ENCODE measurements at regions not wholly inside any gene's neighbourhood (a gene's known extent, or its start where the extent isn't known, plus 50 kb on each side); places are given as distances from the start of the nearest gene placed in this dataset.

- H3K27me3 ChIP-seq (ENCODE audit: insufficient read depth, low read length): peaks cover 20% of the 10 kb centered on the region
- no peak for DNase-seq (ENCODE audit: low read depth, low spot score)
These were observed 152.5 kb upstream of the POU2AF2 start for GRCh38 chr11:111093061-111093460.

More at GRCh38 chr11:111093061-111093460, 152.5 kb upstream of the POU2AF2 start:
- POLR2A ChIA-PET: no interaction called here
- Histone ChIP-seq H3K4me3 (replicated peaks in 1 of 2; ENCODE audit: low read depth in 1 of 2, low read length in 2 of 2) (no peak overlapping the region), H3K9ac (ENCODE audit: low read length) (no peak overlapping the region), H2AFZ (ENCODE audit: low read depth, low read length, poor library complexity, severe bottlenecking) (no peak overlapping the region), H3K4me2 (ENCODE audit: low read length) (no peak overlapping the region), H3K79me2 (ENCODE audit: insufficient read depth, low read length) (no peaks in the 10 kb centered on the region), H3K9me2 (ENCODE audit: insufficient read depth) (no peaks in the 10 kb centered on the region), H3K27ac (ENCODE audit: low read depth, low read length) (no peak overlapping the region), H3K4me1 (ENCODE audit: control insufficient read depth in 1 of 2, insufficient read depth in 2 of 2, low read length in 2 of 2) (peaks cover 0 to 6% of the 10 kb centered on the region in 2 experiments; a peak in 1 of 4 replicates), H3K36me3 (ENCODE audit: control insufficient read depth in 1 of 2, insufficient read depth in 2 of 2, low read length in 2 of 2) (no peaks in the 10 kb centered on the region), H4K20me1 (ENCODE audit: insufficient read depth) (no peaks in the 10 kb centered on the region), H3K9me3 (ENCODE audit: control insufficient read depth in 1 of 2, insufficient read depth in 1 of 2, low read depth in 1 of 2, low read length in 2 of 2) (no peaks in the 10 kb centered on the region)
- BruUV-seq (replicated peaks): no TSS peak
- CTCF ChIA-PET: no interaction called here
- ATAC-seq: no peak
- TF ChIP-seq EZH2 (IDR thresholded peaks at IDR 0.05): no peak
- TF ChIP-seq CEBPB (IDR thresholded peaks at IDR 0.05; ENCODE audit: low read depth): no peak
- no peak for TF ChIP-seq JUND (IDR thresholded peaks at IDR 0.05)
- TF ChIP-seq ATF3 (IDR thresholded peaks at IDR 0.05): no peak
- no peak for TF ChIP-seq SP1 (IDR thresholded peaks at IDR 0.05; ENCODE audit: low read depth)
- TF ChIP-seq CTCF (IDR thresholded peaks at IDR 0.05 in 2 of 3, conservative IDR thresholded peaks at IDR 0.05 in 1 of 3; ENCODE audit: borderline replicate concordance in 1 of 3, insufficient read depth in 1 of 3, low read depth in 2 of 3, low read length in 2 of 3): no peak
- no peak for TF ChIP-seq POLR2A (IDR thresholded peaks at IDR 0.05; ENCODE audit: borderline replicate concordance, extremely low read depth, insufficient read depth, insufficient read length)
- TF ChIP-seq EZH2phosphoT487 (IDR thresholded peaks at IDR 0.05; ENCODE audit: borderline replicate concordance): no peak
- no peak for TF ChIP-seq ZBTB33 (IDR thresholded peaks at IDR 0.05; ENCODE audit: extremely low read depth, insufficient replicate concordance, low read length)
- TF ChIP-seq CBX3 (IDR thresholded peaks at IDR 0.05; ENCODE audit: low read depth): no peak
- TF ChIP-seq FOSL1 (IDR thresholded peaks at IDR 0.05; ENCODE audit: low read depth): no peak
- TF ChIP-seq YY1 (IDR thresholded peaks at IDR 0.05; ENCODE audit: extremely low read depth, insufficient replicate concordance, low read depth, low read length): no peak
- TF ChIP-seq SRF (IDR thresholded peaks at IDR 0.05; ENCODE audit: low read depth): no peak
- TF ChIP-seq RAD21 (IDR thresholded peaks at IDR 0.05; ENCODE audit: low read depth): no peak
- no peak for TF ChIP-seq EGR1 (IDR thresholded peaks at IDR 0.05; ENCODE audit: low read depth)
- no peak for TF ChIP-seq SIN3A (IDR thresholded peaks at IDR 0.05; ENCODE audit: low read depth)
- TF ChIP-seq MAX (IDR thresholded peaks at IDR 0.05): no peak
- no peak for TF ChIP-seq ZFX (IDR thresholded peaks at IDR 0.05)
- TF ChIP-seq POLR2AphosphoS5 (IDR thresholded peaks at IDR 0.05; ENCODE audit: low read depth, low read length): no peak
- TF ChIP-seq TCF7L2 (IDR thresholded peaks at IDR 0.05; ENCODE audit: borderline replicate concordance, extremely low read depth, insufficient read depth, insufficient read length): no peak
- RAD21 ChIA-PET (ENCODE audit: low non-redundant PET in 1 of 2, low total read pairs in 2 of 2, uncharacterized antibody in 2 of 2, unreplicated experiment in 2 of 2): no interaction called here
- intact Hi-C loops (cut with micrococcal nuclease): no loop called here
